IMR-90 (cell line): ENCODE measurements at regions not wholly inside any gene's neighbourhood (a gene's known extent, or its start where the extent isn't known, plus 50 kb on each side); places are given as distances from the start of the nearest gene placed in this dataset.

Experiments used
- ATAC-seq: fragments of 200-7000 bp; cut with Tn5 transposase; 2 replicates; pipeline ENCODE4 v1.9.1; 2020; ENCODE audit warnings: low read depth, mild to moderate bottlenecking, moderate library complexity
- BruUV-seq: library from RNA; stranded (reverse); fragments of 400-500 nt; replicated peaks from 2 replicates; lab custom pipeline; 2021; lab: Mats Ljungman, UMichigan
- CTCF ChIA-PET: fragments of 300-600 bp; formaldehyde crosslinking; extraction: SDS; loops from one replicate; lab custom pipeline; 2021; ENCODE audit warnings: antibody characterized with exemption; lab: Yijun Ruan, JAX
- POLR2A ChIA-PET: fragments of 300-600 bp; sonication (Branson Sonifier 250); formaldehyde crosslinking; loops from one replicate; lab custom pipeline; 2022; ENCODE audit warnings: antibody characterized with exemption; ENCODE audit not compliant: unreplicated experiment; lab: Charles Lee
- DNase-seq: peaks from one replicate; pipeline ENCODE4 v3.0.0; 2013
- H2AFZ ChIP-seq: replicated peaks from 2 replicates; pipeline ENCODE3; 2013; ENCODE audit warnings: low read length, mild to moderate bottlenecking; ENCODE audit not compliant: poor library complexity
- H2AK5ac ChIP-seq: 2 replicates; pipeline ENCODE4 v1.6.1; 2013; ENCODE audit warnings: low read depth, low read length, inconsistent platforms
- H2AK9ac ChIP-seq: replicated peaks from 2 replicates; pipeline ENCODE3; 2013; ENCODE audit warnings: mild to moderate bottlenecking, low read depth, low read length, moderate library complexity; ENCODE audit not compliant: poor library complexity
- H2BK120ac ChIP-seq: 2 replicates; pipeline ENCODE4 v1.6.1; 2013; ENCODE audit warnings: low read depth, low read length, inconsistent platforms
- H2BK15ac ChIP-seq: 3 replicates; pipeline ENCODE4 v1.6.1; 2013; ENCODE audit warnings: low read depth, low read length, inconsistent platforms
- H2BK20ac ChIP-seq: 2 replicates; pipeline ENCODE4 v1.6.1; 2013; ENCODE audit warnings: low read depth, mild to moderate bottlenecking, inconsistent platforms, low read length, moderate library complexity
- H2BK5ac ChIP-seq: 2 replicates; pipeline ENCODE4 v1.6.1; 2013; ENCODE audit warnings: mild to moderate bottlenecking, low read depth, low read length, inconsistent platforms; ENCODE audit not compliant: poor library complexity, severe bottlenecking
- H3K14ac ChIP-seq: replicated peaks from 2 replicates; pipeline ENCODE4 v1.6.1; 2013; ENCODE audit warnings: low read depth, low read length, inconsistent platforms
- H3K18ac ChIP-seq: 2 replicates; pipeline ENCODE4 v1.6.1; 2013; ENCODE audit warnings: low read depth, low read length, control low read depth
- H3K23ac ChIP-seq: 2 replicates; pipeline ENCODE4 v1.6.1; 2013; ENCODE audit warnings: low read depth, low read length, inconsistent platforms
- H3K27ac ChIP-seq: 2 replicates; pipeline ENCODE4 v1.5.1; 2013; ENCODE audit warnings: mild to moderate bottlenecking, control low read depth, low read length; ENCODE audit not compliant: insufficient read depth
- H3K27me3 ChIP-seq: 2 replicates; pipeline ENCODE4 v1.6.1; 2013; ENCODE audit warnings: low read length; ENCODE audit not compliant: control insufficient read depth, insufficient read depth
- H3K36me3 ChIP-seq: 2 replicates; pipeline ENCODE4 v1.6.1; 2013; ENCODE audit warnings: low read length, mixed read lengths; ENCODE audit not compliant: control insufficient read depth, insufficient read depth
- H3K4ac ChIP-seq: 2 replicates; pipeline ENCODE4 v1.6.1; 2013; ENCODE audit warnings: low read depth, low read length, inconsistent platforms
- H3K4me1 ChIP-seq: 2 replicates; pipeline ENCODE4 v1.6.1; 2013; ENCODE audit warnings: low read length, mixed read lengths; ENCODE audit not compliant: control insufficient read depth, insufficient read depth
- H3K4me2 ChIP-seq: 2 replicates; pipeline ENCODE4 v1.6.1; 2013; ENCODE audit warnings: low read depth, mild to moderate bottlenecking, control low read depth, low read length, moderate library complexity
- H3K4me3 ChIP-seq: 2 replicates; pipeline ENCODE4 v1.5.1; 2013; ENCODE audit warnings: low read depth, mild to moderate bottlenecking, control low read depth, low read length, moderate library complexity; ENCODE audit not compliant: insufficient read depth
- H3K56ac ChIP-seq: 2 replicates; pipeline ENCODE4 v1.6.1; 2013; ENCODE audit warnings: low read length, inconsistent platforms; ENCODE audit not compliant: insufficient read depth; ENCODE audit errors: extremely low read depth
- H3K79me1 ChIP-seq, 2 experiments: 2 replicates each; pipeline ENCODE4 v1.6.1; 2013; ENCODE audit warnings: low read length in 2 of 2, inconsistent platforms in 1 of 2, low read depth in 1 of 2
- H3K9ac ChIP-seq: 2 replicates; pipeline ENCODE4 v1.6.1; 2013; ENCODE audit warnings: low read depth, low read length, control low read depth
- H3K9me1 ChIP-seq: 2 replicates; pipeline ENCODE4 v1.6.1; 2013; ENCODE audit warnings: low read length, inconsistent platforms; ENCODE audit not compliant: insufficient read depth
- H3K9me3 ChIP-seq: 2 replicates; pipeline ENCODE4 v1.6.1; 2013; ENCODE audit warnings: low read length; ENCODE audit not compliant: control insufficient read depth, insufficient read depth
- H4K20me1 ChIP-seq: 2 replicates; pipeline ENCODE4 v1.6.1; 2013; ENCODE audit warnings: low read length, inconsistent platforms; ENCODE audit not compliant: insufficient read depth
- H4K5ac ChIP-seq: 2 replicates; pipeline ENCODE4 v1.6.1; 2013; ENCODE audit warnings: mild to moderate bottlenecking, low read depth, low read length, control low read depth
- H4K8ac ChIP-seq, 2 experiments: 2 replicates each; pipeline ENCODE4 v1.6.1; 2013; ENCODE audit warnings: low read depth in 2 of 2, low read length in 2 of 2, control low read depth in 1 of 2, inconsistent platforms in 1 of 2
- H4K91ac ChIP-seq: 2 replicates; pipeline ENCODE4 v1.6.1; 2013; ENCODE audit warnings: low read depth, low read length, inconsistent platforms; ENCODE audit not compliant: insufficient read depth
- CEBPB ChIP-seq: IDR thresholded peaks from 2 replicates; pipeline ENCODE4 v1.6.1; 2012; ENCODE audit warnings: low read depth, low read length, improper control_type of control experiment
- CHD1 ChIP-seq: IDR thresholded peaks from 2 replicates; pipeline ENCODE4 v1.6.1; 2012; ENCODE audit warnings: low read depth, low read length, improper control_type of control experiment
- FOS ChIP-seq: fragments of 150-350 bp; IDR thresholded peaks from 2 replicates; pipeline ENCODE4 v1.6.1; 2016; ENCODE audit warnings: low read depth, low read length
- MAFK ChIP-seq: IDR thresholded peaks from 2 replicates; pipeline ENCODE4 v1.6.1; 2012; ENCODE audit warnings: low read depth, low read length, improper control_type of control experiment
- NFE2L2 ChIP-seq: fragments of 150-350 bp; IDR thresholded peaks from 2 replicates; pipeline ENCODE4 v1.6.1; 2016; ENCODE audit warnings: low read depth, mild to moderate bottlenecking, low read length
- RAD21 ChIP-seq: IDR thresholded peaks from 2 replicates; pipeline ENCODE4 v1.6.1; 2012; ENCODE audit warnings: low read length, improper control_type of control experiment
- SMC3 ChIP-seq: fragments of 150-350 bp; IDR thresholded peaks from 2 replicates; pipeline ENCODE4 v1.6.1; 2016; ENCODE audit warnings: low read depth, mild to moderate bottlenecking, antibody characterized with exemption, low read length, moderate library complexity
- dilution Hi-C: fragments of 300-500 bp; cut with HindIII; formaldehyde crosslinking; loops from one replicate; pipeline ENCODE4 v1.14.3; 2018; ENCODE audit warnings: low sequenced_read_pairs; ENCODE audit not compliant: unreplicated experiment
- in situ Hi-C: fragments of 300-500 bp; cut with MboI; formaldehyde crosslinking; loops from 3 replicates; pipeline ENCODE4 v1.14.3; 2019; ENCODE audit warnings: low sequenced_read_pairs, inconsistent platforms, mixed read lengths
- intact Hi-C: fragments of 100-400 bp; cut with micrococcal nuclease; formaldehyde crosslinking; loops from 2 replicates; pipeline ENCODE4 v1.10.0; 2022
- TF ChIP-seq, protein P1 (sequence below): conservative IDR thresholded peaks from 2 replicates; pipeline ENCODE4 v1.5.1; 2012; ENCODE audit warnings: mild to moderate bottlenecking, low read depth, low read length, improper control_type of control experiment
- TF ChIP-seq, protein P2 (sequence below): fragments of 150-350 bp; IDR thresholded peaks from 2 replicates; pipeline ENCODE4 v1.6.1; 2017; ENCODE audit warnings: mild to moderate bottlenecking, antibody characterized with exemption, low read length, low read depth
- TF ChIP-seq, protein P3 (sequence below): fragments of 150-350 bp; IDR thresholded peaks from 2 replicates; pipeline ENCODE4 v1.6.1; 2016; ENCODE audit warnings: low read depth, mild to moderate bottlenecking, low read length, moderate library complexity, borderline replicate concordance

DNA sequence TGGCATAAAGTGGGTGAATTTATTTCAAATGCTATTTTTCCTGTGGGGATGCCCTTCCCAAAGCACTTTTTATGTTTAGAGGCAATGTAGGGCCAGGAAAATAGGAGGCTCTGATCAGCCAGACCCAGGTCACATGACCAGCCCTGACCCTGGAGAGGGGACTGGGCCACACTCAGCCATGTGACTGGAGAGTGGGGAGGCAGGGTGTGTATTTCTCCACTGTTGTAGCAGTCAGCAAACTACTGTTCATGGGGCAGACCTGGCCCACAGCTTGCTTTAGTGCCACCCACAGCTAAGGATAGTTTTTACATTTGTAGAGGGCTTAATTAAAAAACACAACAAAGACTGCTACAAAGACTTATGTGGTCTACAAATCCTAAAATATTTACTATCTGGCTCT lies 153.8 kb downstream of the ACTL8 start:
- no peak overlapping the region for H3K9ac ChIP-seq
- no peak overlapping the region for H3K4me2 ChIP-seq
- peaks cover 14% of the 10 kb centered on the region for H3K27me3 ChIP-seq
- no peak overlapping the region for H4K91ac ChIP-seq
- H4K8ac ChIP-seq, result no peak overlapping the region
- no peak overlapping the region for H3K14ac ChIP-seq
- intact Hi-C loops, result loop anchor here (1.0 kb wide), 1 partner anchor 60 kb away; no protein-coding TSS in a partner anchor
- ATAC-seq (no peak), DNase-seq (no peak)
- H2AFZ ChIP-seq, result no peak overlapping the region
- no peak overlapping the region for H2BK120ac ChIP-seq
- no peak overlapping the region for H2AK5ac ChIP-seq
- BruUV-seq, result no TSS peak
- no peak overlapping the region for H3K18ac ChIP-seq
- H3K23ac ChIP-seq, result no peak overlapping the region
- H2BK15ac ChIP-seq, result no peak overlapping the region
- H2AK9ac ChIP-seq, result no peak overlapping the region
- H3K36me3 ChIP-seq, result no peaks in the 10 kb centered on the region
- H3K56ac ChIP-seq, result no peak overlapping the region
- ChIA-PET POLR2A (no interaction called here), CTCF (interaction anchor here (0.8 to 2.1 kb wide), 4 partner anchors 9 to 247 kb away, joined by 4 to 6 read pairs (median 4); no protein-coding TSS in a partner anchor)
- TF ChIP-seq CEBPB, result no peak
- TF ChIP-seq RAD21, result no peak
- no peak for TF ChIP-seq SMC3
- no peak for TF ChIP-seq CHD1
- TF ChIP-seq, protein P1, sequence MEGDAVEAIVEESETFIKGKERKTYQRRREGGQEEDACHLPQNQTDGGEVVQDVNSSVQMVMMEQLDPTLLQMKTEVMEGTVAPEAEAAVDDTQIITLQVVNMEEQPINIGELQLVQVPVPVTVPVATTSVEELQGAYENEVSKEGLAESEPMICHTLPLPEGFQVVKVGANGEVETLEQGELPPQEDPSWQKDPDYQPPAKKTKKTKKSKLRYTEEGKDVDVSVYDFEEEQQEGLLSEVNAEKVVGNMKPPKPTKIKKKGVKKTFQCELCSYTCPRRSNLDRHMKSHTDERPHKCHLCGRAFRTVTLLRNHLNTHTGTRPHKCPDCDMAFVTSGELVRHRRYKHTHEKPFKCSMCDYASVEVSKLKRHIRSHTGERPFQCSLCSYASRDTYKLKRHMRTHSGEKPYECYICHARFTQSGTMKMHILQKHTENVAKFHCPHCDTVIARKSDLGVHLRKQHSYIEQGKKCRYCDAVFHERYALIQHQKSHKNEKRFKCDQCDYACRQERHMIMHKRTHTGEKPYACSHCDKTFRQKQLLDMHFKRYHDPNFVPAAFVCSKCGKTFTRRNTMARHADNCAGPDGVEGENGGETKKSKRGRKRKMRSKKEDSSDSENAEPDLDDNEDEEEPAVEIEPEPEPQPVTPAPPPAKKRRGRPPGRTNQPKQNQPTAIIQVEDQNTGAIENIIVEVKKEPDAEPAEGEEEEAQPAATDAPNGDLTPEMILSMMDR, result no peak
- TF ChIP-seq NFE2L2, result no peak
- no peak for TF ChIP-seq FOS
- TF ChIP-seq MAFK, result no peak
- TF ChIP-seq, protein P2, sequence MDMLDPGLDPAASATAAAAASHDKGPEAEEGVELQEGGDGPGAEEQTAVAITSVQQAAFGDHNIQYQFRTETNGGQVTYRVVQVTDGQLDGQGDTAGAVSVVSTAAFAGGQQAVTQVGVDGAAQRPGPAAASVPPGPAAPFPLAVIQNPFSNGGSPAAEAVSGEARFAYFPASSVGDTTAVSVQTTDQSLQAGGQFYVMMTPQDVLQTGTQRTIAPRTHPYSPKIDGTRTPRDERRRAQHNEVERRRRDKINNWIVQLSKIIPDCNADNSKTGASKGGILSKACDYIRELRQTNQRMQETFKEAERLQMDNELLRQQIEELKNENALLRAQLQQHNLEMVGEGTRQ, result no peak
- TF ChIP-seq, protein P3, sequence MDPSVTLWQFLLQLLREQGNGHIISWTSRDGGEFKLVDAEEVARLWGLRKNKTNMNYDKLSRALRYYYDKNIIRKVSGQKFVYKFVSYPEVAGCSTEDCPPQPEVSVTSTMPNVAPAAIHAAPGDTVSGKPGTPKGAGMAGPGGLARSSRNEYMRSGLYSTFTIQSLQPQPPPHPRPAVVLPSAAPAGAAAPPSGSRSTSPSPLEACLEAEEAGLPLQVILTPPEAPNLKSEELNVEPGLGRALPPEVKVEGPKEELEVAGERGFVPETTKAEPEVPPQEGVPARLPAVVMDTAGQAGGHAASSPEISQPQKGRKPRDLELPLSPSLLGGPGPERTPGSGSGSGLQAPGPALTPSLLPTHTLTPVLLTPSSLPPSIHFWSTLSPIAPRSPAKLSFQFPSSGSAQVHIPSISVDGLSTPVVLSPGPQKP, result no peak
- no peaks in the 10 kb centered on the region for H3K9me1 ChIP-seq
- no peak overlapping the region for H2BK20ac ChIP-seq
- H4K20me1 ChIP-seq, result no peaks in the 10 kb centered on the region
- no peaks in the 10 kb centered on the region for H3K4me1 ChIP-seq
- dilution Hi-C loops, result no loop called here
- in situ Hi-C loops, result no loop called here
- H4K5ac ChIP-seq, result no peak overlapping the region
- H3K9me3 ChIP-seq, result peaks cover 2% of the 10 kb centered on the region; the same call in 1 of the 2 replicates
- H2BK5ac ChIP-seq, result no peak overlapping the region
- H3K27ac ChIP-seq, result no peak overlapping the region
- H3K4me3 ChIP-seq, result no peak overlapping the region
- H3K79me1 ChIP-seq, result no peaks in the 10 kb centered on the region
- H3K4ac ChIP-seq, result no peak overlapping the region
